Mesenchymal stem cell (in vitro differentiated cells and primary cell): ENCODE measurements at regions not wholly inside any gene's neighbourhood (a gene's known extent, or its start where the extent isn't known, plus 50 kb on each side); places are given as distances from the start of the nearest gene placed in this dataset.

Experiments used
- DNase-seq: peaks from one replicate; pipeline ENCODE4 v3.0.0-alpha.2; 2013
- H2AFZ ChIP-seq: one replicate; pipeline ENCODE4 v1.6.1; 2013; ENCODE audit warnings: low read depth, mild to moderate bottlenecking, control low read depth, inconsistent platforms, low read length, moderate library complexity
- H2AK5ac ChIP-seq: 2 replicates; pipeline ENCODE4 v1.6.1; 2013; ENCODE audit warnings: low read length, moderate library complexity, mild to moderate bottlenecking, inconsistent platforms; ENCODE audit not compliant: severe bottlenecking
- H2BK120ac ChIP-seq: one replicate; pipeline ENCODE4 v1.6.1; 2013; ENCODE audit warnings: low read depth, mild to moderate bottlenecking, inconsistent platforms, low read length, moderate library complexity
- H2BK12ac ChIP-seq, 2 experiments: one replicate each; pipeline ENCODE4 v1.6.1; 2013; ENCODE audit warnings: inconsistent platforms in 2 of 2, low read length in 2 of 2, mild to moderate bottlenecking in 2 of 2, moderate library complexity in 2 of 2, control low read depth in 1 of 2
- H2BK15ac ChIP-seq: one replicate; pipeline ENCODE4 v1.6.1; 2013; ENCODE audit warnings: mild to moderate bottlenecking, low read depth, inconsistent platforms; ENCODE audit not compliant: poor library complexity, severe bottlenecking
- H2BK5ac ChIP-seq: 2 replicates; pipeline ENCODE4 v1.6.1; 2013; ENCODE audit warnings: low read depth, mild to moderate bottlenecking, low read length, control low read depth, inconsistent platforms; ENCODE audit not compliant: poor library complexity, severe bottlenecking
- H3K14ac ChIP-seq, 2 experiments: one replicate each; pipeline ENCODE4 v1.6.1; 2013; ENCODE audit warnings: inconsistent platforms in 2 of 2, low read length in 2 of 2, control low read depth in 1 of 2, mild to moderate bottlenecking in 1 of 2, moderate library complexity in 1 of 2
- H3K18ac ChIP-seq, 2 experiments: one replicate each; pipeline ENCODE4 v1.6.1; 2013; ENCODE audit warnings: inconsistent platforms in 2 of 2, low read length in 2 of 2, control low read depth in 1 of 2, low read depth in 1 of 2, mild to moderate bottlenecking in 1 of 2
- H3K23ac ChIP-seq, 2 experiments: one replicate each; pipeline ENCODE4 v1.6.1; 2013; ENCODE audit warnings: inconsistent platforms in 2 of 2, low read length in 2 of 2, mild to moderate bottlenecking in 2 of 2, moderate library complexity in 2 of 2, control low read depth in 1 of 2
- H3K27ac ChIP-seq: 2 replicates; pipeline ENCODE4 v1.5.1; 2013; ENCODE audit warnings: mild to moderate bottlenecking, moderate library complexity, low read length, control low read depth, inconsistent platforms; ENCODE audit not compliant: poor library complexity, severe bottlenecking
- H3K27me3 ChIP-seq, 2 experiments: 2 replicates each; pipeline versions ENCODE4 v1.6.1 to v1.7.0; 2013; ENCODE audit warnings: low read length in 2 of 2, mild to moderate bottlenecking in 2 of 2, moderate library complexity in 2 of 2, control low read depth in 1 of 2, inconsistent platforms in 1 of 2; ENCODE audit not compliant: control insufficient read depth in 1 of 2, insufficient read depth in 1 of 2
- H3K36me3 ChIP-seq, 2 experiments: 2 replicates each; pipeline versions ENCODE4 v1.6.1 to v1.7.0; 2013; ENCODE audit warnings: low read length in 2 of 2, control low read depth in 1 of 2, inconsistent platforms in 1 of 2, low read depth in 1 of 2, mild to moderate bottlenecking in 1 of 2; ENCODE audit not compliant: insufficient read depth in 2 of 2, control insufficient read depth in 1 of 2
- H3K4ac ChIP-seq, 2 experiments: one replicate each; pipeline ENCODE4 v1.6.1; 2013; ENCODE audit warnings: inconsistent platforms in 2 of 2, low read length in 2 of 2, mild to moderate bottlenecking in 2 of 2, moderate library complexity in 2 of 2, control low read depth in 1 of 2, low read depth in 1 of 2
- H3K4me1 ChIP-seq: 2 replicates; pipeline ENCODE4 v1.6.1; 2013; ENCODE audit warnings: low read depth, low read length, control low read depth; ENCODE audit not compliant: control insufficient read depth, insufficient read depth
- H3K4me2 ChIP-seq: 2 replicates; pipeline ENCODE4 v1.6.1; 2013; ENCODE audit warnings: low read length, mild to moderate bottlenecking, inconsistent platforms; ENCODE audit not compliant: poor library complexity, severe bottlenecking
- H3K4me3 ChIP-seq, 2 experiments: 2 replicates each; pipeline versions ENCODE4 v1.5.1 to v1.7.0; 2013; ENCODE audit warnings: low read length in 2 of 2, mild to moderate bottlenecking in 2 of 2, control low read depth in 1 of 2, low read depth in 1 of 2; ENCODE audit not compliant: insufficient read depth in 1 of 2
- H3K79me1 ChIP-seq: replicated peaks from 2 replicates; pipeline ENCODE4 v1.6.1; 2013; ENCODE audit warnings: mild to moderate bottlenecking, control low read depth, low read length, inconsistent platforms; ENCODE audit not compliant: poor library complexity, severe bottlenecking
- H3K9ac ChIP-seq: 2 replicates; pipeline ENCODE4 v1.7.0; 2013; ENCODE audit warnings: mild to moderate bottlenecking, low read length, moderate library complexity
- H3K9me3 ChIP-seq: 2 replicates; pipeline ENCODE4 v1.7.0; 2013; ENCODE audit warnings: mild to moderate bottlenecking, low read length; ENCODE audit not compliant: control insufficient read depth
- H4K8ac ChIP-seq: one replicate; pipeline ENCODE4 v1.6.1; 2013; ENCODE audit warnings: inconsistent platforms, mild to moderate bottlenecking, low read length, moderate library complexity
- H4K91ac ChIP-seq: one replicate; pipeline ENCODE4 v1.6.1; 2013; ENCODE audit warnings: mild to moderate bottlenecking, low read length, inconsistent platforms
- WGBS: methylation state at CpG from one replicate; pipeline ENCODE4 v1.1.7; 2013; ENCODE audit warnings: mixed read lengths; 5-methylcytosine and 5-hydroxymethylcytosine counted together

GRCh38 chr11:64485074-64485473 is 70.7 kb upstream of the SLC22A11 start:
- Histone ChIP-seq H2BK12ac (no peak overlapping the region), H3K79me1 (no peaks in the 10 kb centered on the region), H2AK5ac (no peak overlapping the region), H3K27ac (no peak overlapping the region), H3K23ac (no peak overlapping the region), H2BK5ac (no peak overlapping the region), H3K9me3 (no peaks in the 10 kb centered on the region), H3K14ac (no peak overlapping the region), H3K4me1 (no peaks in the 10 kb centered on the region), H3K4me2 (no peak overlapping the region), H3K36me3 (no peaks in the 10 kb centered on the region), H4K8ac (no peak overlapping the region), H2BK15ac (no peak overlapping the region), H4K91ac (no peak overlapping the region), H3K27me3 (peaks cover 51 to 63% of the 10 kb centered on the region in 2 experiments), H3K9ac (no peak overlapping the region), H3K4me3 (no peak overlapping the region), H2AFZ (no peak overlapping the region), H3K4ac (no peak overlapping the region), H3K18ac (no peak overlapping the region), H2BK120ac (no peak overlapping the region)
- DNase-seq = no peak
- WGBS = 71% methylated on average over 12 of the region's 12 CpGs

GRCh38 chr11:64489831-64490441 is 65.8 kb upstream of the SLC22A11 start:
- H3K4me2 ChIP-seq = no peak overlapping the region
- H3K14ac ChIP-seq = no peak overlapping the region
- no peak overlapping the region for H2BK12ac ChIP-seq
- no peak overlapping the region for H3K9ac ChIP-seq
- H3K23ac ChIP-seq = no peak overlapping the region
- H3K27me3 ChIP-seq = peaks cover 50 to 76% of the 10 kb centered on the region in 2 experiments
- H2AFZ ChIP-seq = no peak overlapping the region
- no peak overlapping the region for H2BK15ac ChIP-seq
- H3K27ac ChIP-seq = no peak overlapping the region
- H3K18ac ChIP-seq = no peak overlapping the region
- no peak overlapping the region for H4K91ac ChIP-seq
- no peak overlapping the region for H2BK120ac ChIP-seq
- no peak overlapping the region for H3K4me3 ChIP-seq
- no peak overlapping the region for H4K8ac ChIP-seq
- H3K4ac ChIP-seq = no peak overlapping the region
- no peaks in the 10 kb centered on the region for H3K4me1 ChIP-seq
- H2AK5ac ChIP-seq = no peak overlapping the region
- no peak overlapping the region for H2BK5ac ChIP-seq
- DNase-seq = peak; percentile 14
- no peaks in the 10 kb centered on the region for H3K36me3 ChIP-seq
- no peaks in the 10 kb centered on the region for H3K9me3 ChIP-seq
- WGBS = 25% methylated on average over 26 of the region's 26 CpGs
- H3K79me1 ChIP-seq = no peaks in the 10 kb centered on the region

- no peak overlapping the region for H2BK120ac ChIP-seq
- no peak overlapping the region for H3K4ac ChIP-seq
- H2BK15ac ChIP-seq = no peak overlapping the region
- 91% methylated on average over 20 of the region's 22 CpGs for WGBS
- no peak overlapping the region for H3K14ac ChIP-seq
- no peak overlapping the region for H2AK5ac ChIP-seq
- peaks cover 44 to 72% of the 10 kb centered on the region in 2 experiments for H3K27me3 ChIP-seq
- no peak overlapping the region for H4K8ac ChIP-seq
- no peaks in the 10 kb centered on the region for H3K79me1 ChIP-seq
- no peak overlapping the region for H2BK5ac ChIP-seq
- no peak overlapping the region for H3K9ac ChIP-seq
- H3K9me3 ChIP-seq = no peaks in the 10 kb centered on the region
- H3K27ac ChIP-seq = no peak overlapping the region
- no peak overlapping the region for H4K91ac ChIP-seq
- no peak overlapping the region for H3K18ac ChIP-seq
- no peak overlapping the region for H3K4me2 ChIP-seq
- no peak for DNase-seq
- H2BK12ac ChIP-seq = no peak overlapping the region
- no peaks in the 10 kb centered on the region for H3K36me3 ChIP-seq
- H3K23ac ChIP-seq = no peak overlapping the region
- H3K4me1 ChIP-seq = no peaks in the 10 kb centered on the region
- H2AFZ ChIP-seq = no peak overlapping the region
- H3K4me3 ChIP-seq = no peak overlapping the region
Observed at GRCh38 chr11:64490562-64491216, 65.1 kb upstream of the SLC22A11 start.

- Histone ChIP-seq H2BK15ac (no peak overlapping the region), H4K91ac (no peak overlapping the region), H3K4me1 (no peaks in the 10 kb centered on the region), H4K8ac (no peak overlapping the region), H3K4me2 (no peak overlapping the region), H2BK5ac (no peak overlapping the region), H3K27ac (no peak overlapping the region), H3K23ac (no peak overlapping the region), H3K36me3 (no peaks in the 10 kb centered on the region), H3K79me1 (no peaks in the 10 kb centered on the region), H2AK5ac (no peak overlapping the region), H3K9me3 (no peaks in the 10 kb centered on the region), H2BK12ac (no peak overlapping the region), H3K27me3 (peaks cover 29 to 62% of the 10 kb centered on the region in 2 experiments), H3K4me3 (no peak overlapping the region), H3K4ac (no peak overlapping the region), H3K14ac (no peak overlapping the region), H2BK120ac (no peak overlapping the region), H2AFZ (no peak overlapping the region), H3K9ac (no peak overlapping the region), H3K18ac (no peak overlapping the region)
- no peak for DNase-seq
- no CpG with 5 or more reads among the region's 1 CpG for WGBS
Observed at GRCh38 chr11:64492561-64492960, 63.2 kb upstream of the SLC22A11 start.
